Right lobe of liver (tissue), 6 donors: ENCODE measurements at regions not wholly inside any gene's neighbourhood (a gene's known extent, or its start where the extent isn't known, plus 50 kb on each side); places are given as distances from the start of the nearest gene placed in this dataset.

Source experiments
- ATAC-seq, 4 donors: fragments of 200-7000 bp; cut with Tn5 transposase; one replicate each; pipeline ENCODE4 v1.9.1; 2020; ENCODE audit warnings: mild to moderate bottlenecking in 4 of 4, moderate library complexity in 4 of 4
- DNase-seq, 3 donors: peaks; one replicate each; pipeline ENCODE4 v3.0.0-alpha.2; 2020
- H3K27ac ChIP-seq, 3 donors: fragments of 200-600 bp; one replicate each; pipeline ENCODE4 v1.8.0; 2022
- H3K27me3 ChIP-seq, 2 donors: fragments of 200-600 bp; one replicate each; pipeline ENCODE4 v1.8.0; 2022
- H3K36me3 ChIP-seq, 4 donors: fragments of 200-600 bp; sonication (generic) in 1 of 4; one replicate each; pipeline versions ENCODE4 v1.5.1 to v1.8.0; 2017 to 2022; ENCODE audit warnings: control low read depth in 1 of 4
- H3K4me1 ChIP-seq, 4 donors: fragments of 200-600 bp; sonication (generic) in 1 of 4; one replicate each; pipeline versions ENCODE4 v1.5.1 to v1.8.0; 2017 to 2022; ENCODE audit warnings: control low read depth in 1 of 4
- H3K4me3 ChIP-seq, 3 donors: fragments of 200-600 bp; one replicate each; pipeline ENCODE4 v1.8.0; 2022
- H3K9me3 ChIP-seq, 4 donors: fragments of 200-600 bp; sonication (generic) in 1 of 4; one replicate each; pipeline versions ENCODE4 v1.5.1 to v1.8.0; 2017 to 2022; ENCODE audit warnings: control low read depth in 1 of 4
- CTCF ChIP-seq, 4 donors: fragments of 200-600 bp in 3 of 4; fragments of 450-650 bp in 1 of 4; IDR thresholded peaks; one replicate each; pipeline versions ENCODE4 v1.5.1 to v1.8.0; 2016 to 2022; ENCODE audit warnings: antibody characterized with exemption in 4 of 4, mild to moderate bottlenecking in 2 of 4
- POLR2A ChIP-seq: fragments of 450-650 bp; IDR thresholded peaks from one replicate; pipeline ENCODE4 v1.6.1; 2017; ENCODE audit warnings: antibody characterized with exemption, mild to moderate bottlenecking
- WGBS: methylation state at CpG from one replicate; pipeline ENCODE4 v1.1.6; 2018; ENCODE audit warnings: low coverage, low lambda C conversion rate; ENCODE audit not compliant: insufficient coverage; ENCODE audit errors: missing lambda C conversion rate; 5-methylcytosine and 5-hydroxymethylcytosine counted together
- intact Hi-C, 2 donors: fragments of 100-400 bp; cut with DNase I; formaldehyde crosslinking; loops; one replicate each; pipeline versions ENCODE4 v1.11.2 to v1.14.1; 2022
- donor health status: DM: no; HTN: yes; CAD: no.
- donor health status: DM: no; HTN: no; CAD: no.
- donor health status: DM: no; HTN: no; CAD: no.
- donor health status: DM: no; HTN: yes; CAD: no.
- donor health status: DM: no; HTN: yes; CAD: no.

GRCh38 chr16:24463196-24463945, 76.0 kb upstream of the RBBP6 start:
- H3K27me3 ChIP-seq, result no peaks in the 10 kb centered on the region
- TF ChIP-seq POLR2A, result no peak
- no peak for TF ChIP-seq CTCF (IDR thresholded peaks at IDR 0.05)
- WGBS, result 26% methylated on average over 10 of the region's 10 CpGs
- H3K4me3 ChIP-seq, result no peak overlapping the region
- DNase-seq (no peak), ATAC-seq (peak in 3 of 4 donors; percentile 43 to 63 (median 50))
- intact Hi-C loops, result no loop called here
- H3K36me3 ChIP-seq, result no peaks in the 10 kb centered on the region
- H3K4me1 ChIP-seq, result no peaks in the 10 kb centered on the region
- no peaks in the 10 kb centered on the region for H3K9me3 ChIP-seq
- no peak overlapping the region for H3K27ac ChIP-seq

- whole genome bisulfite sequencing, result 29% methylated on average over 7 of the region's 7 CpGs
- intact Hi-C loops, result no loop called here
- Histone ChIP-seq H3K9me3 (no peaks in the 10 kb centered on the region), H3K36me3 (no peaks in the 10 kb centered on the region), H3K27me3 (no peaks in the 10 kb centered on the region), H3K4me1 (no peaks in the 10 kb centered on the region), H3K27ac (no peak overlapping the region), H3K4me3 (no peak overlapping the region)
- ATAC-seq (peak in 1 of 4 donors; percentile 18), DNase-seq (no peak)
- TF ChIP-seq CTCF (IDR thresholded peaks at IDR 0.05) (no peak), POLR2A (no peak)
Measured at GRCh38 chr16:24471561-24472350, 67.6 kb upstream of the RBBP6 start.

GRCh38 chr16:24477492-24477891, 61.9 kb upstream of the RBBP6 start:
- no peak overlapping the region for H3K4me3 ChIP-seq
- no peaks in the 10 kb centered on the region for H3K27me3 ChIP-seq
- 71% methylated on average over 4 of the region's 6 CpGs for WGBS
- TF ChIP-seq CTCF (IDR thresholded peaks at IDR 0.05) (no peak), POLR2A (no peak)
- no peaks in the 10 kb centered on the region for H3K36me3 ChIP-seq
- intact Hi-C loops, result no loop called here
- DNase-seq (no peak), ATAC-seq (no peak)
- H3K4me1 ChIP-seq, result no peaks in the 10 kb centered on the region
- no peaks in the 10 kb centered on the region for H3K9me3 ChIP-seq
- H3K27ac ChIP-seq, result no peak overlapping the region

- WGBS, result 58% methylated on average over 6 of the region's 7 CpGs
- intact Hi-C loops, result no loop called here
- ATAC-seq, result no peak
Measured at GRCh38 chr16:24478401-24478800, 61.0 kb upstream of the RBBP6 start.

More at GRCh38 chr16:24478401-24478800, 61.0 kb upstream of the RBBP6 start:
- Histone ChIP-seq H3K27ac (no peak overlapping the region), H3K27me3 (no peaks in the 10 kb centered on the region), H3K36me3 (no peaks in the 10 kb centered on the region), H3K9me3 (no peaks in the 10 kb centered on the region), H3K4me3 (no peak overlapping the region), H3K4me1 (no peaks in the 10 kb centered on the region)
- no peak for DNase-seq
- no peak for TF ChIP-seq POLR2A
- no peak for TF ChIP-seq CTCF (IDR thresholded peaks at IDR 0.05)
